Uterus (tissue), 3 donors: ENCODE measurements at regions not wholly inside any gene's neighbourhood (a gene's known extent, or its start where the extent isn't known, plus 50 kb on each side); places are given as distances from the start of the nearest gene placed in this dataset.

Source experiments
- DNase-seq, 2 donors: peaks; one replicate each; pipeline ENCODE4 v3.0.0-alpha.2; 2019 to 2020
- H3K27ac ChIP-seq, 2 donors: fragments of 200-600 bp; sonication (generic); 1 replicate in 1 of 2; 2 replicates in 1 of 2; pipeline ENCODE4 v1.5.1; 2016 to 2018
- H3K27me3 ChIP-seq, 2 donors: fragments of 200-600 bp; sonication (generic); one replicate each; pipeline ENCODE4 v1.5.1; 2018 to 2019; ENCODE audit warnings: control low read depth in 1 of 2
- H3K36me3 ChIP-seq, 2 donors: fragments of 200-600 bp; sonication (generic); one replicate each; pipeline ENCODE4 v1.5.1; 2019; ENCODE audit warnings: control low read depth in 1 of 2
- H3K4me1 ChIP-seq, 2 donors: fragments of 200-600 bp; sonication (generic); one replicate each; pipeline ENCODE4 v1.5.1; 2018 to 2019; ENCODE audit warnings: control low read depth in 1 of 2
- H3K4me3 ChIP-seq, 2 donors: fragments of 200-600 bp; sonication (generic); 1 replicate in 1 of 2; 2 replicates in 1 of 2; pipeline ENCODE4 v1.5.1; 2018 to 2019; ENCODE audit warnings: mild to moderate bottlenecking in 1 of 2
- H3K9me3 ChIP-seq, 2 donors: fragments of 200-600 bp; sonication (generic); one replicate each; pipeline ENCODE4 v1.5.1; 2019; ENCODE audit warnings: control low read depth in 1 of 2
- CTCF ChIP-seq, 4 experiments: fragments of 200-600 bp in 2 of 4; fragments of 450-650 bp in 2 of 4; sonication (generic) in 2 of 4; IDR thresholded peaks; one replicate each; pipeline ENCODE4 v1.5.1; 2016 to 2019; ENCODE audit warnings: antibody characterized with exemption in 4 of 4, mild to moderate bottlenecking in 2 of 4, moderate library complexity in 1 of 4
- POLR2A ChIP-seq, 2 donors: fragments of 450-650 bp; IDR thresholded peaks; one replicate each; pipeline ENCODE4 v1.6.1; 2016; ENCODE audit warnings: antibody characterized with exemption in 2 of 2, mild to moderate bottlenecking in 1 of 2, moderate library complexity in 1 of 2
- intact Hi-C: fragments of 100-400 bp; cut with DNase I; formaldehyde crosslinking; loops from one replicate; pipeline ENCODE4 v1.15.1; 2023; ENCODE audit warnings: low total_unique reads
- donor health status: DM: yes; HTN: yes; CAD: no.

- no peak overlapping the region for H3K27ac ChIP-seq
- no peak for DNase-seq
- H3K9me3 ChIP-seq = no peaks in the 10 kb centered on the region
- H3K27me3 ChIP-seq = no peaks in the 10 kb centered on the region
- intact Hi-C loops = no loop called here
- TF ChIP-seq POLR2A (IDR thresholded peaks at IDR 0.05) = no peak
- no peak for TF ChIP-seq CTCF (IDR thresholded peaks at IDR 0.05)
- H3K4me1 ChIP-seq = no peaks in the 10 kb centered on the region
- H3K4me3 ChIP-seq = no peak overlapping the region
- H3K36me3 ChIP-seq = no peaks in the 10 kb centered on the region
Measured at GRCh38 chr1:91137173-91137852, 115.5 kb upstream of the ZNF644 start.

- no peak overlapping the region for H3K27ac ChIP-seq
- H3K36me3 ChIP-seq = no peaks in the 10 kb centered on the region
- intact Hi-C loops = no loop called here
- TF ChIP-seq POLR2A (IDR thresholded peaks at IDR 0.05) (no peak), CTCF (IDR thresholded peaks at IDR 0.05) (no peak)
- no peak overlapping the region for H3K4me3 ChIP-seq
- no peaks in the 10 kb centered on the region for H3K9me3 ChIP-seq
- no peaks in the 10 kb centered on the region for H3K4me1 ChIP-seq
- DNase-seq = no peak
- no peaks in the 10 kb centered on the region for H3K27me3 ChIP-seq
Measured at GRCh38 chr1:91135799-91136198, 114.0 kb upstream of the ZNF644 start.

GRCh38 chr1:91133248-91133647 lies 111.4 kb upstream of the ZNF644 start:
- DNase-seq = no peak
- Histone ChIP-seq H3K36me3 (no peaks in the 10 kb centered on the region), H3K27me3 (no peaks in the 10 kb centered on the region), H3K4me1 (no peaks in the 10 kb centered on the region), H3K27ac (no peak overlapping the region), H3K9me3 (no peaks in the 10 kb centered on the region), H3K4me3 (no peak overlapping the region)
- intact Hi-C loops = no loop called here
- no peak for TF ChIP-seq POLR2A (IDR thresholded peaks at IDR 0.05)
- no peak for TF ChIP-seq CTCF (IDR thresholded peaks at IDR 0.05)

- no peaks in the 10 kb centered on the region for H3K4me1 ChIP-seq
- TF ChIP-seq POLR2A (IDR thresholded peaks at IDR 0.05) (no peak), CTCF (IDR thresholded peaks at IDR 0.05) (no peak)
- no peak for DNase-seq
- H3K36me3 ChIP-seq = no peaks in the 10 kb centered on the region
- no peaks in the 10 kb centered on the region for H3K9me3 ChIP-seq
- H3K27ac ChIP-seq = no peak overlapping the region
- H3K27me3 ChIP-seq = no peaks in the 10 kb centered on the region
- intact Hi-C loops = no loop called here
- no peak overlapping the region for H3K4me3 ChIP-seq
Measured at GRCh38 chr1:91130256-91130985, 108.6 kb upstream of the ZNF644 start.

GRCh38 chr1:91129458-91129857 lies 107.6 kb upstream of the ZNF644 start:
- H3K27ac ChIP-seq = no peak overlapping the region
- intact Hi-C loops = no loop called here
- no peaks in the 10 kb centered on the region for H3K36me3 ChIP-seq
- H3K9me3 ChIP-seq = no peaks in the 10 kb centered on the region
- no peaks in the 10 kb centered on the region for H3K4me1 ChIP-seq
- no peak overlapping the region for H3K4me3 ChIP-seq
- no peak for DNase-seq
- TF ChIP-seq POLR2A (IDR thresholded peaks at IDR 0.05) = no peak
- TF ChIP-seq CTCF (IDR thresholded peaks at IDR 0.05) = no peak
- no peaks in the 10 kb centered on the region for H3K27me3 ChIP-seq
